Lower leg skin (tissue), 3 donors: ENCODE measurements at regions not wholly inside any gene's neighbourhood (a gene's known extent, or its start where the extent isn't known, plus 50 kb on each side); places are given as distances from the start of the nearest gene placed in this dataset.

Source experiments
- CTCF ChIP-seq, 3 donors: fragments of 450-650 bp; IDR thresholded peaks; one replicate each; pipeline ENCODE4 v1.5.1; 2016; ENCODE audit warnings: antibody characterized with exemption in 3 of 3, mild to moderate bottlenecking in 3 of 3, moderate library complexity in 2 of 3
- POLR2A ChIP-seq, 2 donors: fragments of 450-650 bp; IDR thresholded peaks; one replicate each; pipeline ENCODE4 v1.6.1; 2016 to 2017; ENCODE audit warnings: antibody characterized with exemption in 2 of 2, mild to moderate bottlenecking in 1 of 2, moderate library complexity in 1 of 2

GRCh38 chrX:39845233-39845632, 252.5 kb downstream of the BCOR start:
- TF ChIP-seq CTCF (IDR thresholded peaks at IDR 0.05): no peak
- no peak for TF ChIP-seq POLR2A (IDR thresholded peaks at IDR 0.05)
